ENCODE measurements at regions not wholly inside any gene's neighbourhood (a gene's known extent, or its start where the extent isn't known, plus 50 kb on each side); places are given as distances from the start of the nearest gene placed in this dataset.
"Not testable (repeated sequence)": the region's sequence is repeated elsewhere in the genome, so short reads cannot be mapped to it uniquely, and the experiment has no call there.

- intact Hi-C loops (cut with micrococcal nuclease) = no loop called here
These were observed 101.3 kb downstream of the AKAP11 start for GRCh38 chr13:42373048-42373812.

- intact Hi-C loops (cut with micrococcal nuclease) = loop anchor here (2.0 to 5.0 kb wide), 5 partner anchors 47 to 918 kb away; partner anchors contain the start of genes EPSTI1 and RGCC
These were observed 103.7 kb downstream of the AKAP11 start for GRCh38 chr13:42375663-42376062.

- intact Hi-C loops (cut with micrococcal nuclease) = loop anchor here (1.0 to 5.0 kb wide), 12 partner anchors 9 to 921 kb away; partner anchors contain the start of genes AKAP11, EPSTI1 and RGCC
These were observed 105.9 kb downstream of the AKAP11 start for GRCh38 chr13:42377640-42378382.

- intact Hi-C loops (cut with micrococcal nuclease) = loop anchor here (1.0 to 5.0 kb wide), 5 partner anchors 15 to 921 kb away; partner anchors contain the start of genes EPSTI1 and RGCC
These were observed 106.4 kb downstream of the AKAP11 start for GRCh38 chr13:42378383-42378780.

- intact Hi-C loops (cut with micrococcal nuclease) = loop anchor here (5.0 kb wide), 4 partner anchors 337 to 922 kb away; partner anchors contain the start of genes EPSTI1 and RGCC
These were observed 107.3 kb downstream of the AKAP11 start for GRCh38 chr13:42379241-42379640.

GRCh38 chr13:42380420-42381164, 108.6 kb downstream of the AKAP11 start:
- intact Hi-C loops (cut with micrococcal nuclease) = no loop called here

- intact Hi-C loops (cut with micrococcal nuclease) = no loop called here
These were observed 109.1 kb downstream of the AKAP11 start for GRCh38 chr13:42381165-42381425.

GRCh38 chr13:42381426-42381825, 109.5 kb downstream of the AKAP11 start:
- intact Hi-C loops (cut with micrococcal nuclease) = not testable (repeated sequence)

- intact Hi-C loops (cut with micrococcal nuclease) = no loop called here
These were observed 111.1 kb downstream of the AKAP11 start for GRCh38 chr13:42383025-42383424.

GRCh38 chr13:42384265-42384664, 112.3 kb downstream of the AKAP11 start:
- intact Hi-C loops (cut with micrococcal nuclease) = no loop called here

- intact Hi-C loops (cut with micrococcal nuclease) = no loop called here
These were observed 116.4 kb downstream of the AKAP11 start for GRCh38 chr13:42388326-42388725.

- intact Hi-C loops (cut with micrococcal nuclease) = no loop called here
These were observed 117.1 kb downstream of the AKAP11 start for GRCh38 chr13:42389041-42389440.

- intact Hi-C loops (cut with micrococcal nuclease) = loop anchor here (5.0 to 10.0 kb wide), 5 partner anchors 85 to 1617 kb away; partner anchors contain the start of genes MRPS31 and RGCC
These were observed 120.2 kb downstream of the AKAP11 start for GRCh38 chr13:42392180-42392579.

- intact Hi-C loops (cut with micrococcal nuclease) = loop anchor here (1.0 to 10.0 kb wide), 9 partner anchors 13 to 1618 kb away; partner anchors contain the start of genes MRPS31 and RGCC
These were observed 121.0 kb downstream of the AKAP11 start for GRCh38 chr13:42392716-42393572.

- intact Hi-C loops (cut with micrococcal nuclease) = loop anchor here (1.0 to 10.0 kb wide), 10 partner anchors 13 to 1619 kb away; partner anchors contain the start of genes MRPS31 and RGCC
These were observed 121.8 kb downstream of the AKAP11 start for GRCh38 chr13:42393573-42394360.

GRCh38 chr13:42394361-42394708, 122.4 kb downstream of the AKAP11 start:
- intact Hi-C loops (cut with micrococcal nuclease) = loop anchor here (1.0 to 10.0 kb wide), 6 partner anchors 40 to 1620 kb away; partner anchors contain the start of genes MRPS31 and RGCC

- intact Hi-C loops (cut with micrococcal nuclease) = loop anchor here (1.0 to 10.0 kb wide), 6 partner anchors 40 to 1620 kb away; partner anchors contain the start of genes MRPS31 and RGCC
These were observed 122.7 kb downstream of the AKAP11 start for GRCh38 chr13:42394711-42395085.

GRCh38 chr13:42395086-42395821, 123.3 kb downstream of the AKAP11 start:
- intact Hi-C loops (cut with micrococcal nuclease) = loop anchor here (10.0 kb wide), 1 partner anchor 1620 kb away; the partner anchor contains the start of gene MRPS31

GRCh38 chr13:42396501-42396900, 124.5 kb downstream of the AKAP11 start:
- intact Hi-C loops (cut with micrococcal nuclease) = loop anchor here (10.0 kb wide), 1 partner anchor 1622 kb away; the partner anchor contains the start of gene MRPS31
